ENCODE measurements at regions not wholly inside any gene's neighbourhood (a gene's known extent, or its start where the extent isn't known, plus 50 kb on each side); places are given as distances from the start of the nearest gene placed in this dataset.

DNA sequence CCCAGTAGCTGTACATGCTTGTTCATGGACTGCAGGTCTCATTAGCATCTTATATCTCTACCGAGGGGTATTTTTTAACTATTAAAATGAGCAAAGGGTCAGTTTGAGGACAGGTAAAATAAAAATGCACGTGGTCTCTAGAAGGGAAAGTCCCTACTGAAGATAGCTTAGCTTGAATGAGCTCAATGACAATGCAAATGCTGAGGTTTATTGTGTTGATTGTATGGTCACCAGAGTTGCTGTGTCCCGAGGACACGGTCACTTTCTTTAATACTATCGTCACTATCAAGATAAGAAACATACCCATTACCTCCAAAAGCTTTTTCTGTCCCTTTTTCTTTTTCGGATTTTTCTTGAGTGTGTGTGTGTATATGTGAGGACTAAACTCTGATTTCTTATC lies 250.5 kb upstream of the PRKX start:
- TF ChIP-seq, protein P1, sequence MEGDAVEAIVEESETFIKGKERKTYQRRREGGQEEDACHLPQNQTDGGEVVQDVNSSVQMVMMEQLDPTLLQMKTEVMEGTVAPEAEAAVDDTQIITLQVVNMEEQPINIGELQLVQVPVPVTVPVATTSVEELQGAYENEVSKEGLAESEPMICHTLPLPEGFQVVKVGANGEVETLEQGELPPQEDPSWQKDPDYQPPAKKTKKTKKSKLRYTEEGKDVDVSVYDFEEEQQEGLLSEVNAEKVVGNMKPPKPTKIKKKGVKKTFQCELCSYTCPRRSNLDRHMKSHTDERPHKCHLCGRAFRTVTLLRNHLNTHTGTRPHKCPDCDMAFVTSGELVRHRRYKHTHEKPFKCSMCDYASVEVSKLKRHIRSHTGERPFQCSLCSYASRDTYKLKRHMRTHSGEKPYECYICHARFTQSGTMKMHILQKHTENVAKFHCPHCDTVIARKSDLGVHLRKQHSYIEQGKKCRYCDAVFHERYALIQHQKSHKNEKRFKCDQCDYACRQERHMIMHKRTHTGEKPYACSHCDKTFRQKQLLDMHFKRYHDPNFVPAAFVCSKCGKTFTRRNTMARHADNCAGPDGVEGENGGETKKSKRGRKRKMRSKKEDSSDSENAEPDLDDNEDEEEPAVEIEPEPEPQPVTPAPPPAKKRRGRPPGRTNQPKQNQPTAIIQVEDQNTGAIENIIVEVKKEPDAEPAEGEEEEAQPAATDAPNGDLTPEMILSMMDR (IDR thresholded peaks at IDR 0.05; ENCODE audit: low read depth, low read length), result no peak
- TF ChIP-seq MAX (IDR thresholded peaks at IDR 0.05; ENCODE audit: low read depth, low read length) (no peak), MYC (IDR thresholded peaks at IDR 0.05; ENCODE audit: low read depth, low read length) (no peak), POLR2A (IDR thresholded peaks at IDR 0.05; ENCODE audit: extremely low read depth, insufficient read length) (no peak)
- no peak for DNase-seq (ENCODE audit: low read depth)
- H3K4me3 ChIP-seq (ENCODE audit: low read depth, low read length), result no peak overlapping the region

DNA sequence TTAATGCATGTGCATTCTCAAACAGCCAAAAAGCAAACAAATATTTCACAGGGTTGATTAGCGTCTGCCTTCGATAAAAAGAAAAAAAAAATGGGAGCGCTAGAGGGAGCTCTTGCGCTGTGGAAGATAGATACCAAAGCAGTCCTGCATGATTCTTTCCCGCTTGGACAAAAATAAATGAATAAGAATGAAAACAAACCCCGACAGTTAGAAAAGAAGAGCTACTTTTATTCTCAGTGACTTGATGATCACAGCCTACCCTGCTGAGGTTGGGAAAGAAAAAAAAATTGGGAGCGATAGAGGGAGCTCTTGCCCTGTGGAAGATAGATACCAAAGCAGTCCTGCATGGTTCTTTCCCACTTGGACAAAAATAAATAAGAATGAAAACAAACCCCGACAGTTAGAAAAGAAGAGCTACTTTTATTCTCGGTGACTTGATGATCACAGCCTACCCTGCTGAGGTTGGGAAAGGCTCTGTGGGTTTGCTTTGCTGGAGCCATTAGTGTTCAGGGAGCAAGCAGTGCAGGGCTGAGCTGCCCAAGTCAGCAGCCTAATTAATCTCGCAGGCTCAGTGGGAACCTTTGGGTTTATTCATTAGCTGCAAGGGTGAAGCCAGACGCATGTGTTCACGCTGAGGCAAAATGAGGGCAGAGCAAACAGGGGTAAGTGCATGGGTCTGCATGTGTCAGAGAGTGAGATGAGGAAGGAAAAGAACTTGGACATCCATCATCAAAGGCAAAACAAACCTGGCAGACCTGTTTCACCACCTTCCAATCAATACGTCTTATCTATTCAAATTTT lies 249.3 kb upstream of the PRKX start:
- no peak for TF ChIP-seq MAX (IDR thresholded peaks at IDR 0.05; ENCODE audit: low read depth, low read length)
- TF ChIP-seq POLR2A (IDR thresholded peaks at IDR 0.05; ENCODE audit: extremely low read depth, insufficient read length), result no peak
- TF ChIP-seq, protein P1 (IDR thresholded peaks at IDR 0.05; ENCODE audit: low read depth, low read length), result peak; percentile 32
- peak; percentile 23 for DNase-seq (ENCODE audit: low read depth)
- no peak overlapping the region for H3K4me3 ChIP-seq (ENCODE audit: low read depth, low read length)

GRCh38 chrX:3960952-3961351 lies 247.5 kb upstream of the PRKX start:
- TF ChIP-seq POLR2A (IDR thresholded peaks at IDR 0.05; ENCODE audit: extremely low read depth, insufficient read length), result no peak
- TF ChIP-seq MAX (IDR thresholded peaks at IDR 0.05; ENCODE audit: low read depth, low read length), result no peak
- DNase-seq (ENCODE audit: low read depth), result no peak
- H3K4me3 ChIP-seq (ENCODE audit: low read depth, low read length), result no peak overlapping the region

DNA sequence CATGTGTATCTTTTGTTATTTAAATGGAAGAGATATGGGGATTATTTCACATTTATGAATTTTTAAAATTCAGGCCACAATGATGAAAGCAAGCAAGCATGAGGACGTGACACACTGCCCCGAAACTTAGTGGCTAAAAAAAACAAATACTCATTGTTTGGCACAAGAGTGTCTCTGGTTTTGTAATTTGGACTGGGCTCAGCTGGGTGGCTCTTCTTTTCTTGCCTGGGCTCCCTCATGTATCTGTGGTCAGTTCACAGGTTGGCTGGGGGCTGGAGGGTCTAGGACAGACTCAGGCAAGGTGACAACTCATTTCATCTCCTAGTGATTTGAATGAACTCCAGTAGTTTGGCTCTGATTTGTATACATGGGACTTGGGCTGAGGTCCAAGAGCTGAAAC lies 238.4 kb upstream of the PRKX start:
- TF ChIP-seq, protein P1 (IDR thresholded peaks at IDR 0.05; ENCODE audit: low read depth, low read length), result no peak
- no peak for TF ChIP-seq MYC (IDR thresholded peaks at IDR 0.05; ENCODE audit: low read depth, low read length)
- TF ChIP-seq POLR2A (IDR thresholded peaks at IDR 0.05; ENCODE audit: extremely low read depth, insufficient read length), result no peak
- no peak for TF ChIP-seq MAX (IDR thresholded peaks at IDR 0.05; ENCODE audit: low read depth, low read length)
- DNase-seq (ENCODE audit: low read depth), result no peak
- H3K4me3 ChIP-seq (ENCODE audit: low read depth, low read length), result no peak overlapping the region

DNA sequence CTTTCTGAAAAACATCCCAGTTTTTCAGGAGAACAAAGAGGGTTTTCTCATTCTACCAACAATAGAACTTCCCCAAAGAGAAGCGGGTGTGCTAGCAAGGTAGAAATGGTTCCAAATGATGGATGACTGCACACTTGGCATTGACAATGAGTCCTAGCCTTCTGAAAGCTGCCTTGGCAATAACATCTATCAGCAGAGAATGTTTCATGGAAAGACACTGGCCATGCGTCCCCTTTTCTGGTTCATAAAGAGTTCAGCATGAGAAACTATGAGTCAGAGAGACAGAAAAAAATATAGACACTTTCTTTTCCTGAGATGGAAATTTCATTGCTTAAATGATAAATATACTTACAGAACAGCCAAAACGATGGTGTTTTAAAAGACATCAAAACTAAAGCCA lies 236.9 kb upstream of the PRKX start:
- no peak overlapping the region for H3K4me3 ChIP-seq (ENCODE audit: low read depth, low read length)
- DNase-seq (ENCODE audit: low read depth), result no peak
- TF ChIP-seq MYC (IDR thresholded peaks at IDR 0.05; ENCODE audit: low read depth, low read length) (no peak), POLR2A (IDR thresholded peaks at IDR 0.05; ENCODE audit: extremely low read depth, insufficient read length) (no peak), MAX (IDR thresholded peaks at IDR 0.05; ENCODE audit: low read depth, low read length) (no peak)
- TF ChIP-seq, protein P1 (IDR thresholded peaks at IDR 0.05; ENCODE audit: low read depth, low read length), result no peak

DNA sequence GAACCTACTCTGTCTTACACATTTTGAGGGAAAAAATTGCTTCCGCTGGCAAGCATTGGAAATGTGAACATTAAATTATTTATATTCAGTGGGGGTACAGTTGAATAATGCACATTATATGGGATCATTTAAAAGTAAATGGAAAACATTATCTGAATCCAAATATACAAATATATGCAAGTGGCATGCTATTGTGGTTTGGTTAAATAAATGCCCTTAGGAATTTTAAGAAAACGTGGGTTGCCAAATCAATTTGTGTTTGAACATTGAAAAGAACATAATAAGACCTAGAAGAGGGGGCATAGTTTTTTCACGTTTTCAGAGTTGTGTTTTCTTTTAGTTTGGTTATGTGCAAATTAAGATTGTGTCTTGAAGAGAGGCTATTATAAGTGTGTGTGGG lies 230.5 kb upstream of the PRKX start:
- DNase-seq (ENCODE audit: low read depth), result no peak
- H3K4me3 ChIP-seq (ENCODE audit: low read depth, low read length), result no peak overlapping the region
- TF ChIP-seq, protein P1 (IDR thresholded peaks at IDR 0.05; ENCODE audit: low read depth, low read length), result no peak
- TF ChIP-seq POLR2A (IDR thresholded peaks at IDR 0.05; ENCODE audit: extremely low read depth, insufficient read length), result no peak
- no peak for TF ChIP-seq MAX (IDR thresholded peaks at IDR 0.05; ENCODE audit: low read depth, low read length)
- TF ChIP-seq MYC (IDR thresholded peaks at IDR 0.05; ENCODE audit: low read depth, low read length), result no peak
